ENCODE measurements at regions not wholly inside any gene's neighbourhood (a gene's known extent, or its start where the extent isn't known, plus 50 kb on each side); places are given as distances from the start of the nearest gene placed in this dataset.

GRCh38 chr3:38964646-38965045 is 87.1 kb downstream of the SCN11A start:
- intact Hi-C loops (cut with DNase I) = no loop called here
- no peaks in the 10 kb centered on the region for H3K9me3 ChIP-seq
- no peak overlapping the region for H3K27ac ChIP-seq
- no peaks in the 10 kb centered on the region for H3K27me3 ChIP-seq
- H3K36me3 ChIP-seq = no peaks in the 10 kb centered on the region
- DNase-seq (ENCODE audit: low spot score in 2 of 2) = no peak
- no peak for TF ChIP-seq CTCF (IDR thresholded peaks at IDR 0.05)
- no peak overlapping the region for H3K4me3 ChIP-seq
- no peaks in the 10 kb centered on the region for H3K4me1 ChIP-seq

- DNase-seq (ENCODE audit: low spot score in 2 of 2) = no peak
- H3K4me1 ChIP-seq = no peaks in the 10 kb centered on the region
- no peaks in the 10 kb centered on the region for H3K27me3 ChIP-seq
- H3K4me3 ChIP-seq = no peak overlapping the region
- H3K9me3 ChIP-seq = no peaks in the 10 kb centered on the region
- intact Hi-C loops (cut with DNase I) = no loop called here
- no peak overlapping the region for H3K27ac ChIP-seq
- TF ChIP-seq CTCF (IDR thresholded peaks at IDR 0.05) = no peak
- no peaks in the 10 kb centered on the region for H3K36me3 ChIP-seq
These were observed 87.5 kb downstream of the SCN11A start for GRCh38 chr3:38964204-38964603.

- intact Hi-C loops (cut with DNase I) = no loop called here
- Histone ChIP-seq H3K4me1 (no peaks in the 10 kb centered on the region), H3K4me3 (no peak overlapping the region), H3K36me3 (no peaks in the 10 kb centered on the region), H3K9me3 (no peaks in the 10 kb centered on the region), H3K27me3 (no peaks in the 10 kb centered on the region), H3K27ac (no peak overlapping the region)
- DNase-seq (ENCODE audit: low spot score in 2 of 2) = no peak
- TF ChIP-seq CTCF (IDR thresholded peaks at IDR 0.05) = peak in 2 of 3 experiments; percentile 37 to 52
These were observed 90.7 kb downstream of the SCN11A start for GRCh38 chr3:38960953-38961622.

- DNase-seq (ENCODE audit: low spot score in 2 of 2) = no peak
- Histone ChIP-seq H3K36me3 (no peaks in the 10 kb centered on the region), H3K9me3 (no peaks in the 10 kb centered on the region), H3K4me1 (no peaks in the 10 kb centered on the region), H3K27me3 (no peaks in the 10 kb centered on the region), H3K4me3 (no peak overlapping the region), H3K27ac (no peak overlapping the region)
- intact Hi-C loops (cut with DNase I) = no loop called here
- TF ChIP-seq CTCF (IDR thresholded peaks at IDR 0.05) = no peak
These were observed 91.6 kb downstream of the SCN11A start for GRCh38 chr3:38960042-38960622.

- Histone ChIP-seq H3K27me3 (no peaks in the 10 kb centered on the region), H3K4me3 (no peak overlapping the region), H3K36me3 (no peaks in the 10 kb centered on the region), H3K4me1 (no peaks in the 10 kb centered on the region), H3K9me3 (no peaks in the 10 kb centered on the region), H3K27ac (no peak overlapping the region)
- intact Hi-C loops (cut with DNase I) = no loop called here
- DNase-seq (ENCODE audit: low spot score in 2 of 2) = no peak
- TF ChIP-seq CTCF (IDR thresholded peaks at IDR 0.05) = no peak
These were observed 93.6 kb downstream of the SCN11A start for GRCh38 chr3:38958026-38958720.
